Smooth muscle cell (in vitro differentiated cells): ENCODE measurements at regions not wholly inside any gene's neighbourhood (a gene's known extent, or its start where the extent isn't known, plus 50 kb on each side); places are given as distances from the start of the nearest gene placed in this dataset.

Source experiments
- DNase-seq: peaks from one replicate; lab custom pipeline; 2025; ENCODE audit not compliant: unreplicated experiment; lab: John Stamatoyannopoulos, UW
- H2AFZ ChIP-seq: fragments of 200-600 bp; sonication (generic); 2 replicates; pipeline ENCODE4 v1.6.0; 2016; ENCODE audit warnings: antibody characterized with exemption, low read depth, mild to moderate bottlenecking
- H3F3A ChIP-seq: fragments of 200-600 bp; sonication (generic); 2 replicates; pipeline ENCODE4 v1.6.0; 2017; ENCODE audit warnings: antibody characterized with exemption, low read depth
- H3K27ac ChIP-seq: fragments of 200-600 bp; sonication (generic); 2 replicates; pipeline ENCODE4 v1.5.1; 2016; ENCODE audit warnings: low read depth, mild to moderate bottlenecking
- H3K27me3 ChIP-seq: fragments of 200-600 bp; sonication (generic); 2 replicates; pipeline ENCODE4 v1.6.1; 2016; ENCODE audit warnings: low read depth, mild to moderate bottlenecking
- H3K36me3 ChIP-seq: fragments of 200-600 bp; sonication (generic); 2 replicates; pipeline ENCODE4 v1.5.1; 2016; ENCODE audit warnings: low read depth
- H3K4me1 ChIP-seq: fragments of 200-600 bp; sonication (generic); 2 replicates; pipeline ENCODE4 v1.5.1; 2016; ENCODE audit warnings: low read depth
- H3K4me2 ChIP-seq: fragments of 200-600 bp; sonication (generic); 2 replicates; pipeline ENCODE4 v1.6.0; 2016; ENCODE audit warnings: mild to moderate bottlenecking
- H3K4me3 ChIP-seq: fragments of 200-600 bp; sonication (generic); 2 replicates; pipeline ENCODE4 v1.5.1; 2016; ENCODE audit warnings: mild to moderate bottlenecking
- H3K79me2 ChIP-seq: fragments of 200-600 bp; sonication (generic); 2 replicates; pipeline ENCODE4 v1.6.0; 2016; ENCODE audit warnings: low read depth, mild to moderate bottlenecking
- H3K9ac ChIP-seq: fragments of 200-600 bp; sonication (generic); 2 replicates; pipeline ENCODE4 v1.6.0; 2016; ENCODE audit warnings: low read depth
- H3K9me3 ChIP-seq: fragments of 200-600 bp; sonication (generic); replicated peaks from 2 replicates; pipeline ENCODE4 v1.5.1; 2016; ENCODE audit warnings: low read depth
- H4K20me1 ChIP-seq: fragments of 200-600 bp; sonication (generic); 2 replicates; pipeline ENCODE4 v1.6.0; 2016; ENCODE audit warnings: low read depth
- CTCF ChIP-seq: fragments of 200-600 bp; sonication (generic); IDR thresholded peaks from 2 replicates; pipeline ENCODE4 v1.5.1; 2017; ENCODE audit warnings: borderline replicate concordance, mild to moderate bottlenecking, antibody characterized with exemption; ENCODE audit not compliant: insufficient read depth, poor library complexity, severe bottlenecking
- WGBS: methylation state at CpG from one replicate; pipeline ENCODE4 v1.1.7; 2016; ENCODE audit warnings: low lambda C conversion rate; 5-methylcytosine and 5-hydroxymethylcytosine counted together

GRCh38 chr22:48822278-48823233 lies 1005.1 kb downstream of the BRD1 start:
- H3K79me2 ChIP-seq: no peaks in the 10 kb centered on the region
- no peak overlapping the region for H3K9ac ChIP-seq
- H3K9me3 ChIP-seq: no peaks in the 10 kb centered on the region
- H3K27ac ChIP-seq: no peak overlapping the region
- peaks cover 4% of the 10 kb centered on the region for H3K27me3 ChIP-seq
- no peak for TF ChIP-seq CTCF
- no peak overlapping the region for H2AFZ ChIP-seq
- no peak for DNase-seq
- WGBS: 95% methylated on average over 17 of the region's 19 CpGs
- H3K4me1 ChIP-seq: no peaks in the 10 kb centered on the region
- no peaks in the 10 kb centered on the region for H3F3A ChIP-seq
- H3K36me3 ChIP-seq: no peaks in the 10 kb centered on the region
- H3K4me2 ChIP-seq: no peak overlapping the region
- no peaks in the 10 kb centered on the region for H4K20me1 ChIP-seq
- no peak overlapping the region for H3K4me3 ChIP-seq

GRCh38 chr22:48821727-48822126 lies 1005.9 kb downstream of the BRD1 start:
- Histone ChIP-seq H3K9ac (no peak overlapping the region), H3K27me3 (peaks cover 4% of the 10 kb centered on the region), H3K4me3 (no peak overlapping the region), H3K4me1 (no peaks in the 10 kb centered on the region), H3K79me2 (no peaks in the 10 kb centered on the region), H3K9me3 (no peaks in the 10 kb centered on the region), H2AFZ (no peak overlapping the region), H3F3A (no peaks in the 10 kb centered on the region), H4K20me1 (no peaks in the 10 kb centered on the region), H3K27ac (no peak overlapping the region), H3K4me2 (no peak overlapping the region), H3K36me3 (no peaks in the 10 kb centered on the region)
- TF ChIP-seq CTCF: no peak
- WGBS: 98% methylated on average over 10 of the region's 10 CpGs
- DNase-seq: no peak

GRCh38 chr22:48821346-48821690 lies 1006.4 kb downstream of the BRD1 start:
- Histone ChIP-seq H3K9me3 (no peaks in the 10 kb centered on the region), H4K20me1 (no peaks in the 10 kb centered on the region), H3K36me3 (no peaks in the 10 kb centered on the region), H3K4me3 (no peak overlapping the region), H3K4me2 (no peak overlapping the region), H3K79me2 (no peaks in the 10 kb centered on the region), H2AFZ (no peak overlapping the region), H3K9ac (no peak overlapping the region), H3K27me3 (peaks cover 4% of the 10 kb centered on the region), H3F3A (no peaks in the 10 kb centered on the region), H3K27ac (no peak overlapping the region), H3K4me1 (no peaks in the 10 kb centered on the region)
- 89% methylated on average over 8 of the region's 10 CpGs for WGBS
- DNase-seq: no peak
- TF ChIP-seq CTCF: no peak
